HG03039 (cell line): ENCODE measurements at regions not wholly inside any gene's neighbourhood (a gene's known extent, or its start where the extent isn't known, plus 50 kb on each side); places are given as distances from the start of the nearest gene placed in this dataset.

Experiments
- ATAC-seq: cut with Tn5 transposase; IDR thresholded peaks from one replicate; pipeline ENCODE4 v1.9.1; 2021; ENCODE audit warnings: mild to moderate bottlenecking, moderate library complexity; ENCODE audit not compliant: unreplicated experiment

DNA sequence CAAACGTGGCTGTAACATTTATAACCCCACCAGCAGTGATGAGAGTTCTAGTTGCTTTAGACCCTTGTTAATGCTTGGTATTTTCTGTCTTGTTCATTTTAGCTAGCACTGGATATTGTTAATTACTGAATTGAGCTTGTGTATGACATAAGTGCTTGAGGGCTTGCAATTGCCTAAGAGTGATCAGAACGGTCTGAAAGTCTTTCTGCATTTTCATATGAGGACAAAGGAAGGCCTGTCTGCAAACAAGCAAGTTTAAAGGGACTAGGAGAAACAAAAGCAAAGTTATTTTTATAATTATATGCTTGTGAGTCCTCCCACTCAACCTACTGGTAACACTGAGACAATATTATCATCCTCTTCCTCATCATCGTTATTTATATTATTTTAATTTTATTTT lies 305.5 kb upstream of the DUSP10 start:
- no peak for ATAC-seq

- ATAC-seq, result no peak
Measured at GRCh38 chr1:222046684-222047263, 304.9 kb upstream of the DUSP10 start.

DNA sequence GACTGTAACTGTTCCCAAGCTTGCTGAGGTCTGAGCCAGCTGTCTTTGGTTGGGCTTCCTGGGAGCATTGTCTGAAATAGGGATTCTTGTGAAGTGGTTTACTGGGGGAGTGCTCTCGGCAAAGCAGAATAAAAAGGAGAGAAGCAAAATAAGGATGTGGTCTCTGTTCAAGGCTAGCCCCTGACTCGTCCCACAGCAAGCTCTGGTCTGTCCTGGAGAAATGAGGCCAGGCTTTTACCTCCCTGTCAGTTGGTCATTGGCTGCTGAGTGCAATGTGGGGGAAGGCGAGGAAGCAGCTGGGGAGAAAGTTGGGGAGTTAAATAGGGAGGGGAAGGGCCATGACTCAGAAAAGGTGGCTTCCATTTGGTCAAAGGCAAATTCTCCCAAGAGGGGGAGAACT lies 303.9 kb upstream of the DUSP10 start:
- no peak for ATAC-seq

GRCh38 chr1:222045236-222045635 lies 303.3 kb upstream of the DUSP10 start:
- ATAC-seq, result no peak

DNA sequence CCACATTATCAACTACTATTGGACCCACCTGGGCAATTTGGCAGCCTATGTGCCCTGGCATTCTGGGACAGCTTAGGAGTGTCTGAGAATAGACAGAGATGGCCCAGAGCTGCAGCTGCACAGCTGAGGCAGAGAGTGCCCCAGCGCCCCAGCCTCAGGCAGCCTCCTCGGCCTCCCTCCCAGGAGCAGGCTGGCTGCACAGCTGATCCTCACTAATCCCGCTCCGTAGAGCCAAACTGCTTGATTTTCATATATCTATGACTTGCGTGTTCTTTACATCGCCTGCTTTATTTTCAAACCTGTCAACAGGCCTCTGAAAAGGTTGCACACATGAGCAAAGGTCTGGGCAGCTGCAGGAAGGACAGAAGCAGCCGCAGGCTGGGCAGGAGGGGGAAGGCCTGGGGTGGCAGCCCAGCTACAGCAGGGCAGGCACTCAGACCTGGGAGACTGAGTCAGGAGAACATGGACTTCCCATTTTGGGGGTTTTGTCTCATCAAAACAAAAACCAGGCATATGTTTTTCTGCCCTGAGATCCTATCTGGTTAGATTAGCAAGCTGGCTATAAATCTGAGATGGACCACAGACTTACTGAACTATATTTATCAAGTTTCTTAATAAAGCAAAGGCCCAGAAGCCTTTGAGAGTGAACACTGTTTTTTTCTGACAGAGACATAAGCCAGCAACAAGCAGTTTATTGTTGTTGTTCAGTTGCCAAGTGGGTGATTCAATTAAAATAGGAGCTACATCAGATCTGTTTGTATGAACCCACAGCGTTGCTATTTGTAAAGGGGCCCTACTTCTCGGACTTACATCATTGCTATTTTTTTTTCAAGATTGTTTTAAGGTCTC lies 301.8 kb upstream of the DUSP10 start:
- no peak for ATAC-seq

- no peak for ATAC-seq
Measured at GRCh38 chr1:222042120-222042519, 300.2 kb upstream of the DUSP10 start.

GRCh38 chr1:222040955-222041354 lies 299.1 kb upstream of the DUSP10 start:
- ATAC-seq, result no peak

DNA sequence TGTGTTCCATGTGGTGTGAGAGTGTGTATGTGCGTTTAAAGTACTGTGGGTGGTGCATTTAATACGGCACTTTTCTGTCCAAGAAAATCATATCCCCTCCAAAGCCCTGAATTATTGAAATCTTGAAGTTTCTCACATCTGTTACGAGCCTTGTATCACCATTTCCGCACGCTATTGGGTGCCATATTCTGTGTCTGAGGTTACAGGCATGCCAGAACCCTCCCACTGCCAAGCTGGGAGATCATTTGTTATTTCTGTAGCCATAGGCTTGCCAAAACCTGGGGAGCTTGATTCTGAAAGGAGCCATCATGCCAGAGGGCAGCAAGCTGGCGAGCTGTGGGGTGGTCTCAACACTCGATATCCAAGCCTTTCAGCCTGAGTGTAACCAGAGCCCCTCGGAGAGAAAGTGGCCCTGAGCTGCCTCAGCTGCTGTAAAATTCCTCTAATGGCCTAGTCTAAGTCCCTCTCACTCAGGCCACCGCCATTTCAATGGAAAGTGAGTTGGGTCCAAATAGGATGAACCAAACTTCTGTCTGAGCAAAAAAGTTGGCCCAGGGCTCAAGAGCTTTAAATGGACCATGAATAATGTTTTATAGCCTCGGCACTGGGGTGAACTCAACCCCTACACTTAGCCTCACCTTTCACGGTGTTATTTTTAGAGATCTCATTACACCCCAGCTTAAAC lies 298.4 kb upstream of the DUSP10 start:
- ATAC-seq, result no peak

DNA sequence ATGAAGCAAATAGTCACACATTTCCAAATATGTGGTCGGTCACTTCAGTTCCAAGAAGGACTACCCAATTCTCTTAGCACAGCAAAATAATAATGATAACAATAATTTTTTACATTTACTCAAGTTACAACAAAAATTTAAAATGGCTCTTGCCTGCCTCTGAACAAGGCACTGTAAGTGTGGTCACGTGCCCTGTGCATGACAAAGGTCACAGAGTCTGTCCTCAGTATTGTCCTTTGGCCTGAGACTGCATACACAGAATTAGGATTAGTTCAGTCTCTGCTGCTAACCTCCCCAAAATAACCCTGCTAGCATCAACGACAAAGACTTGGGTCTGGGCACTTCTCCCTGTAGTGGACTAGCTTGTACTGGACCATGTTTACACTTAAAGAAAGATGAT lies 297.1 kb upstream of the DUSP10 start:
- ATAC-seq, result no peak

GRCh38 chr1:222037720-222038119 lies 295.8 kb upstream of the DUSP10 start:
- no peak for ATAC-seq

DNA sequence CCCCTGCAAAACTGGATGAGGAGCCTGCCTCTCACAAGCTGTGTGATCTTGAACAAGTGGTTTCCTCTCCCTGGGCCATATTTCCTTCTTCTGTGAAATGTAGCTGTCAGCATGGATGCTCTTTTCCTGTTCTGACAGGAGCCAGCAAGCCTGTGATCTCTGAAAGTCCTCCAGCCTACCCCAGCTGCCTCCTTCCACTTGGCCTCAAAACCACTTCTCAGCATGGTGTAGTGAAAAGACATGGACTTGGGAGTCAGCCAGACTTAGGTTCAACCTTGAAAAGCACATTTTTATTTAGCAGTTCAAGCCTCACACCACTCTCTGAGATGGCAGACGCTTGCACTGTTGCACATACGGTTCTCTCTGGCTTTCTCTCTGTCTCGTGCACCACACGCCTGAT lies 292.9 kb upstream of the DUSP10 start:
- no peak for ATAC-seq

DNA sequence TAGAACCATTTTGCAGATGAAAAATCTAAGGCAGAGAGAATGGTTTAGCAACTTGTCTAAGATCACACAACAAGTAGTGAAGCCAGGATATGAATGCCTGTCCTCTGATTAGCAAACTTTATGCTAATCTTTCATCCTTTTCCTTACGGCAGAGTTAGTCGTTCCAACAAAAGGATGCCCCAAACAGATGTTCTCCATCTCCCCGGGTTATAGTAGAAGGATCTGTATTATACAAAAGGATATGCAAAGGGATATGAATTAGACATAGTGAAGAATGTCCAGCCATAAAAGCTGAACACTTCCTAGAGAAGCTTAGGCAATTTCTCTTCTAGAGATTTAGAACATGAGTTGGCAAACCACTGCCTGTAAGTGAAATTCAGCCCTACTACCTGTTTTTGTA lies 291.6 kb upstream of the DUSP10 start:
- no peak for ATAC-seq

- ATAC-seq, result no peak
Measured at GRCh38 chr1:222031318-222031717, 289.4 kb upstream of the DUSP10 start.

- no peak for ATAC-seq
Measured at GRCh38 chr1:222028676-222029075, 286.8 kb upstream of the DUSP10 start.

DNA sequence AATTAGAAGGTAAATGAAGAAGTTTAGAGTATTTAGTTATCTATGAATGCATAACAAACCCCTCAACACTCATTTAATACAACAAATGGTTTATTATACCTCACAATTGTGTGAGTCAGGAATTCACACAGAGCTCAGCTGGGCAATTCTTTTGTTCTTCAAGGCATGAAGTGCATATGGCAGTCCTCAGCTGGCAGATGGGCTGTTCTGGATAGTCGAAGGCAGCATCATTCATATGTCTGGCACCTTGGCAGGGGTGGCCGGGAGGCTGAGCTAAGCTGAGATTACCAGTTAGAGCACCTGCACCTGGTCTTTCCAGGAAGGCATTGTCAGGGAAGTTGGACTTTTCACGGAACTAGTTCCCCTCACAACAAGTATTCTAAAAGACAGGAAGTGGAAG lies 286.2 kb upstream of the DUSP10 start:
- ATAC-seq, result no peak

DNA sequence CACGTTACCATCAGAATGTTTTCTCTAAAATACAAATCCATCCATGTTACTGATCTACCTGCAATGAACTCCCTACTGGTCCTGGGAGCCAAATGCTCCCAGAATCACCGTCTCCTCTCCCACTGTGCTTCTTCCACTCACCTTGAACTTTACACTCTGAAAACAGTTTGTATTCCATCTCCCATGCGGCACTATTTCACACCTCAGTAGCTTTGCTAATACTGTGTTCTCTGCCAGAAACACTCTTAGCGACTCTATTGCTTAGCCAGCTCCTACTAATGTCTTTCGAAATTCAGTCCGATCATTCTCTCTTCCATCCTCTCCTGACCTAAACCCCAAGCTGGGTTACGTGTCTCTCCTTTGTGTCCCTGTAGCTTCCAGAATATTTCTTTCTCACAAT lies 284.4 kb upstream of the DUSP10 start:
- ATAC-seq, result no peak

GRCh38 chr1:222023025-222023424 lies 281.1 kb upstream of the DUSP10 start:
- no peak for ATAC-seq

DNA sequence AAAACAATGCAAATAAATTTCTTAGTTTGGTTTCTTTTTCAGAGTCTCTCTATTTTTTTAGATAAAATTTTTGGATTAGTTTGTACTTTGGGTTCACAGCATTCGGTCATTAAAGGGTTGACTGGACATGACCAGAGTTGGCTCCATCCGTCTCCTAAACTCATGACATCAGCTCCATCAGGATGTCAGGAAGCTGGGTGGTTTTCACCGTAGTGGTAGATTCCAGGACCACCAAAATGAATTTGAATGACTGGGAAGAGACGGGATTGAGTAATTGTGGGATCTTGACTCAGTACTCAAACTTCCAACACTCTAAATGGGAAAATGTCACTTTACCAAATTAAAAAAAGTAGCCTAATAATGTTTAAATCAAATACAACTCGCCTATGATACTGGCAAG lies 279.2 kb upstream of the DUSP10 start:
- ATAC-seq, result no peak

DNA sequence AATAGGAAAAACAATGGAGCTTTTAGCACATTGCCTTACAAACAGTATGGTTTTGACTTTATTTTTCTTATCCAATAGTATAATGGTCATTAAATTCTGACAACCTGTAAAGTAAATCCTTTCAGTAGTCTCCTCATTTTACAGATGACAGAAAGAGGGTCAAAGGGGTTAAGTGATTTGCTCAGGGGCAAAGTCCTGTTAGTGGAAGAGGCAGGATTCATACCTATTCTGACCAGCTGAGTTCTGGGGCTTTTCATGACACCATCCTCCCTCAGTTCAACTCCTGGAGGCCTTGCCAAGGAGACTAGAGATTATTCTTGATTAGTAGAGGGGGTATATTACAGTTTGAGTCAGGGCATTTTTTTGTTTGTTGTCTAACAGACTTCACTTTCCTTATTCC lies 278.7 kb upstream of the DUSP10 start:
- no peak for ATAC-seq

- ATAC-seq, result no peak
Measured at GRCh38 chr1:222019029-222019428, 277.1 kb upstream of the DUSP10 start.

GRCh38 chr1:222018041-222018440 lies 276.2 kb upstream of the DUSP10 start:
- no peak for ATAC-seq

DNA sequence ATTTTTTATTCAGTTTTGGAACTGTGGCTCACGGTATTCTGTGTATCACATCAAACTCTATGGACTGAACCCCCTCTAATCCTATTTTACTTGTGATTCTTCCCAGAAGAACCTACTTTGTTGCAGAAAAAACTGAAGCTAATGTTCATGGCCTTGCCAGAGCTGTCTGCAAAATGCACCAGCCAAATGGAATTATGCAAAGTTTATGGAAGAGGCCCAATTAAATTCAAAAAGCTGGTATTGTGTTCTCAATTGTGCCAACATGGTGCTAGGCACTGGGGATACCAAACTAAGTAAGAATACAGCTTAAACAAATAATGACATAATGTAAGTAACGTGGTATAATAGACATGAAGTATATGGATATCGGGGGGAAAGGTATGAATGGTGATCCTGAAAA lies 273.8 kb upstream of the DUSP10 start:
- ATAC-seq, result no peak
